Trophoblast cell (in vitro differentiated cells and primary cell): ENCODE measurements at regions not wholly inside any gene's neighbourhood (a gene's known extent, or its start where the extent isn't known, plus 50 kb on each side); places are given as distances from the start of the nearest gene placed in this dataset.

ENCODE experiments used
- DNase-seq, 2 donors: peaks; one replicate each; pipeline ENCODE4 v3.0.0-alpha.2; 2016
- H2AFZ ChIP-seq: 2 replicates; pipeline ENCODE4 v1.6.1; 2013; ENCODE audit warnings: low read length, moderate library complexity, mild to moderate bottlenecking; ENCODE audit not compliant: insufficient read depth, poor library complexity
- H2AK5ac ChIP-seq: 2 replicates; pipeline ENCODE4 v1.6.1; 2013; ENCODE audit warnings: mild to moderate bottlenecking, low read length
- H2BK120ac ChIP-seq: 2 replicates; pipeline ENCODE4 v1.6.1; 2013; ENCODE audit warnings: low read length, mild to moderate bottlenecking, moderate library complexity; ENCODE audit not compliant: insufficient read depth, poor library complexity
- H2BK12ac ChIP-seq: 2 replicates; pipeline ENCODE4 v1.6.1; 2013; ENCODE audit warnings: mild to moderate bottlenecking, low read length, moderate library complexity
- H2BK5ac ChIP-seq: 2 replicates; pipeline ENCODE4 v1.6.1; 2013; ENCODE audit warnings: low read length, low read depth, moderate library complexity, mild to moderate bottlenecking; ENCODE audit not compliant: poor library complexity
- H3K14ac ChIP-seq: 2 replicates; pipeline ENCODE4 v1.6.1; 2013; ENCODE audit warnings: mild to moderate bottlenecking, low read length
- H3K18ac ChIP-seq: 2 replicates; pipeline ENCODE4 v1.6.1; 2013; ENCODE audit warnings: mild to moderate bottlenecking, low read length
- H3K23ac ChIP-seq: 2 replicates; pipeline ENCODE4 v1.6.1; 2013; ENCODE audit warnings: low read length
- H3K27ac ChIP-seq: 2 replicates; pipeline ENCODE4 v1.5.1; 2013; ENCODE audit warnings: low read depth, mild to moderate bottlenecking, inconsistent platforms, low read length, moderate library complexity
- H3K27me3 ChIP-seq: 2 replicates; pipeline ENCODE4 v1.6.1; 2013; ENCODE audit warnings: inconsistent platforms, mild to moderate bottlenecking, low read length, moderate library complexity; ENCODE audit not compliant: insufficient read depth
- H3K36me3 ChIP-seq, 2 experiments: 1 replicate in 1 of 2; 2 replicates in 1 of 2; pipeline ENCODE4 v1.6.1; 2013; ENCODE audit warnings: low read length in 2 of 2, mild to moderate bottlenecking in 2 of 2, moderate library complexity in 1 of 2; ENCODE audit not compliant: insufficient read depth in 2 of 2, control insufficient read depth in 1 of 2
- H3K4ac ChIP-seq: 2 replicates; pipeline ENCODE4 v1.6.1; 2013; ENCODE audit warnings: low read depth, mild to moderate bottlenecking, low read length, moderate library complexity
- H3K4me1 ChIP-seq, 2 experiments: 1 replicate in 1 of 2; 2 replicates in 1 of 2; pipeline ENCODE4 v1.6.1; 2013; ENCODE audit warnings: low read length in 2 of 2, mild to moderate bottlenecking in 2 of 2, moderate library complexity in 1 of 2; ENCODE audit not compliant: insufficient read depth in 2 of 2, control insufficient read depth in 1 of 2
- H3K4me2 ChIP-seq: 2 replicates; pipeline ENCODE4 v1.6.1; 2013; ENCODE audit warnings: inconsistent platforms, mild to moderate bottlenecking, low read length, moderate library complexity
- H3K4me3 ChIP-seq: 2 replicates; pipeline ENCODE4 v1.5.1; 2013; ENCODE audit warnings: mild to moderate bottlenecking, low read depth, low read length, inconsistent platforms
- H3K79me1 ChIP-seq: one replicate; pipeline ENCODE4 v1.6.1; 2013; ENCODE audit warnings: low read length
- H3K79me2 ChIP-seq: 2 replicates; pipeline ENCODE4 v1.6.1; 2013; ENCODE audit warnings: low read length, mild to moderate bottlenecking; ENCODE audit not compliant: control insufficient read depth, insufficient read depth, poor library complexity
- H3K9ac ChIP-seq: 2 replicates; pipeline ENCODE4 v1.6.1; 2013; ENCODE audit warnings: mild to moderate bottlenecking, low read length
- H3K9me3 ChIP-seq: 2 replicates; pipeline ENCODE4 v1.6.1; 2013; ENCODE audit warnings: low read depth, mild to moderate bottlenecking, control low read depth, inconsistent platforms, low read length; ENCODE audit not compliant: insufficient read depth
- H4K12ac ChIP-seq: 2 replicates; pipeline ENCODE4 v1.6.1; 2013; ENCODE audit warnings: low read depth, mild to moderate bottlenecking, low read length, moderate library complexity
- H4K8ac ChIP-seq: 2 replicates; pipeline ENCODE4 v1.6.1; 2013; ENCODE audit warnings: low read depth, mild to moderate bottlenecking, low read length, moderate library complexity
- H4K91ac ChIP-seq: one replicate; pipeline ENCODE4 v1.6.1; 2013; ENCODE audit warnings: low read depth, mild to moderate bottlenecking, low read length, moderate library complexity
- WGBS: extraction: QIAGEN DNeasy Blood & Tissue Kit; methylation state at CpG from one replicate; pipeline ENCODE4 v1.1.7; 2013; ENCODE audit warnings: missing lambda C conversion rate; ENCODE audit not compliant: insufficient read length, insufficient coverage; ENCODE audit errors: extremely low coverage; 5-methylcytosine and 5-hydroxymethylcytosine counted together

DNA sequence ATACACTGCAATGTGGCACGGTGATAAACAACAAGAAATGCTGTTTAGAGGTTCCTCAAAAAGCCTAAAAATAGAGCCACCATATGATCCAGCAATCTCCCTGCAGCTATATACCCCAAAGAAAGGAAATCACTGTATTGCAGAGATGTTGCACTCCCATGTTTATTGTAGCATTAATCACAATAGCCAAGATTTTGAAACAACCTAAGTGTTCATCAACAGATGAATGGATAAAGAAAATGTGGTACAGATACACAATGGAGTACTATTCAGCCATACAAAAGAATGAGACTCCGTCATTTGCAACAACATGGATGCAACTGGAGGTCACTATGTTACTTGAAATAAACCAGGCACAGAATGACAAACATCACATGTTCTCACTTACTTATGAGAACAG lies 365.8 kb upstream of the DIPK2B start:
- Histone ChIP-seq H3K79me2 (no peaks in the 10 kb centered on the region), H2BK120ac (no peak overlapping the region), H3K27me3 (no peaks in the 10 kb centered on the region), H3K4ac (no peak overlapping the region), H2AK5ac (no peak overlapping the region), H3K23ac (no peak overlapping the region), H2AFZ (no peak overlapping the region), H3K9me3 (no peaks in the 10 kb centered on the region), H3K4me1 (no peaks in the 10 kb centered on the region), H3K27ac (no peak overlapping the region), H3K18ac (no peak overlapping the region), H4K8ac (no peak overlapping the region), H3K79me1 (no peaks in the 10 kb centered on the region), H3K14ac (no peak overlapping the region), H2BK12ac (no peak overlapping the region), H2BK5ac (no peak overlapping the region), H3K9ac (no peak overlapping the region), H3K4me2 (no peak overlapping the region), H4K12ac (no peak overlapping the region), H3K36me3 (no peaks in the 10 kb centered on the region), H3K4me3 (no peak overlapping the region), H4K91ac (no peak overlapping the region)
- WGBS: no CpG with 5 or more reads among the region's 2 CpGs
- no peak for DNase-seq

DNA sequence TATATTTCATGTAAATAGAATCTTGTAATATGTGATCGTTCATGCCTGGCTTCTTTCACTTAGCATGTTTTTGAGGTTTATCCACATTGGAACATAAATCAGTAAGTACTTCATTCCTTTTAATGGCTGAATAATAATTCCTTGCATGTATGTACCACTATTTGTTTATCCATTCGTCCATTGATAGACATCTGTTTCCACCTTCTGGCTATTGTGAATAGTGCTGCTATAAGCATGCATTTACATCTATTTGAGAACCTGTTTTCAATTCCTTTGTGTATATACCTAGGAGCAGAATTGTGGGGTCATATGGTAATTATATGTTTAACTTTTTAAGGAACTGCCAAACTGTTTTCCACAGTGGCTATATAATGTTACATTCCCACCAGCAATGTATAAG lies 356.7 kb upstream of the DIPK2B start:
- no peak overlapping the region for H3K9ac ChIP-seq
- H2AK5ac ChIP-seq: no peak overlapping the region
- no peak overlapping the region for H4K8ac ChIP-seq

DNA sequence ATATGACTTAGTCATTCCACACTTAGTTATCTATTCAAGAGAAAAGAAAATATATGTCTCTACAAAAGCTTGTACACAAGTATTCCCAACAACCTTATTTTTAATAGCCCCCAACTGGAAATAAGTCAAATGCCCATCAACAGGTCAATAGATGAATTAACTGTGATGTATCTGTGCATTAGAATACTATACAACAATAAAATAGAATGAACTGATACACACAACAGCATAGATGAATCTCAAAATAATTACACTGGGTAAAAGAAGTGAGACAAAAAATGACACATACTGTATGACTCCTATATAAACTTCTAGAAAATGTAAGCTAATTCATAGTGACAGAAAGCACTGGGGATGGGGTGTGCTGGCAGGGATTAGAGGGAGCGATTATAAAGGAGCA lies 354.1 kb upstream of the DIPK2B start:
- H3K4ac ChIP-seq: no peak overlapping the region

More for the DNA sequence above, 356.7 kb upstream of the DIPK2B start:
- no peaks in the 10 kb centered on the region for H3K9me3 ChIP-seq
- no peak overlapping the region for H2BK12ac ChIP-seq
- no peak overlapping the region for H3K4ac ChIP-seq
- H3K23ac ChIP-seq: no peak overlapping the region
- no peaks in the 10 kb centered on the region for H3K79me2 ChIP-seq
- no peak overlapping the region for H4K91ac ChIP-seq
- H3K27me3 ChIP-seq: no peaks in the 10 kb centered on the region
- no peak overlapping the region for H3K4me2 ChIP-seq
- no peak overlapping the region for H2BK120ac ChIP-seq
- H3K14ac ChIP-seq: no peak overlapping the region
- no peak overlapping the region for H3K4me3 ChIP-seq
- no peak overlapping the region for H2BK5ac ChIP-seq
- no peak overlapping the region for H3K27ac ChIP-seq
- no peaks in the 10 kb centered on the region for H3K36me3 ChIP-seq
- no peaks in the 10 kb centered on the region for H3K79me1 ChIP-seq
- no CpG with 5 or more reads among the region's 2 CpGs for WGBS
- H3K4me1 ChIP-seq: no peaks in the 10 kb centered on the region
- no peak overlapping the region for H4K12ac ChIP-seq
- no peak for DNase-seq
- no peak overlapping the region for H3K18ac ChIP-seq
- H2AFZ ChIP-seq: no peak overlapping the region

GRCh38 chrX:45553417-45553816 lies 352.7 kb upstream of the DIPK2B start:
- H2AFZ ChIP-seq: no peak overlapping the region
- no peak for DNase-seq
- no peak overlapping the region for H3K27ac ChIP-seq
- H3K4me2 ChIP-seq: no peak overlapping the region
- H4K8ac ChIP-seq: no peak overlapping the region
- no peaks in the 10 kb centered on the region for H3K9me3 ChIP-seq
- H3K23ac ChIP-seq: no peak overlapping the region
- H3K4ac ChIP-seq: no peak overlapping the region
- no peak overlapping the region for H4K91ac ChIP-seq
- H3K4me3 ChIP-seq: no peak overlapping the region
- H2BK120ac ChIP-seq: no peak overlapping the region
- no peaks in the 10 kb centered on the region for H3K27me3 ChIP-seq
- no CpG with 5 or more reads among the region's 1 CpG for WGBS
- H3K9ac ChIP-seq: no peak overlapping the region
- no peaks in the 10 kb centered on the region for H3K36me3 ChIP-seq
- no peaks in the 10 kb centered on the region for H3K4me1 ChIP-seq
- no peaks in the 10 kb centered on the region for H3K79me1 ChIP-seq
- no peak overlapping the region for H2BK12ac ChIP-seq
- no peak overlapping the region for H3K18ac ChIP-seq
- no peaks in the 10 kb centered on the region for H3K79me2 ChIP-seq
- H2BK5ac ChIP-seq: no peak overlapping the region
- no peak overlapping the region for H3K14ac ChIP-seq
- no peak overlapping the region for H4K12ac ChIP-seq
- H2AK5ac ChIP-seq: no peak overlapping the region

More for the DNA sequence above, 354.1 kb upstream of the DIPK2B start:
- no peak overlapping the region for H2AK5ac ChIP-seq
- no peaks in the 10 kb centered on the region for H3K9me3 ChIP-seq
- H2BK12ac ChIP-seq: no peak overlapping the region
- no peaks in the 10 kb centered on the region for H3K79me1 ChIP-seq
- H4K12ac ChIP-seq: no peak overlapping the region
- no peak overlapping the region for H3K18ac ChIP-seq
- H3K14ac ChIP-seq: no peak overlapping the region
- no peak overlapping the region for H4K91ac ChIP-seq
- H3K4me1 ChIP-seq: no peaks in the 10 kb centered on the region
- no peaks in the 10 kb centered on the region for H3K27me3 ChIP-seq
- H2AFZ ChIP-seq: no peak overlapping the region
- no peak overlapping the region for H3K27ac ChIP-seq
- no peak overlapping the region for H3K4me3 ChIP-seq
- H3K79me2 ChIP-seq: no peaks in the 10 kb centered on the region
- H3K9ac ChIP-seq: no peak overlapping the region
- no peak overlapping the region for H3K23ac ChIP-seq
- H3K36me3 ChIP-seq: no peaks in the 10 kb centered on the region
- no peak overlapping the region for H4K8ac ChIP-seq
- no peak overlapping the region for H2BK120ac ChIP-seq
- no peak overlapping the region for H3K4me2 ChIP-seq
- DNase-seq: no peak
- no peak overlapping the region for H2BK5ac ChIP-seq
- WGBS: no CpG with 5 or more reads among the region's 1 CpG
